B cell (primary cell): ENCODE measurements at regions not wholly inside any gene's neighbourhood (a gene's known extent, or its start where the extent isn't known, plus 50 kb on each side); places are given as distances from the start of the nearest gene placed in this dataset.

Experiments used
- ATAC-seq: fragments of 200-7000 bp; cut with Tn5 transposase; one replicate; pipeline ENCODE4 v1.10.0; 2021; ENCODE audit warnings: low read depth, mild to moderate bottlenecking, moderate number of reproducible peaks, moderate library complexity
- CTCF ChIA-PET: fragments of 350-600 bp; sonication (Branson Sonifier 250); formaldehyde crosslinking; loops from one replicate; lab custom pipeline; 2021; ENCODE audit warnings: antibody characterized with exemption, inconsistent platforms; lab: Charles Lee
- POLR2A ChIA-PET: fragments of 350-600 bp; sonication (Branson Sonifier 250); formaldehyde crosslinking; loops from one replicate; lab custom pipeline; 2021; ENCODE audit warnings: antibody characterized with exemption; lab: Charles Lee
- DNase-seq: peaks from one replicate; pipeline ENCODE4 v3.0.0; 2013
- H2AFZ ChIP-seq: 2 replicates; pipeline ENCODE4 v1.6.1; 2012; ENCODE audit warnings: mild to moderate bottlenecking, low read depth, low read length; ENCODE audit not compliant: insufficient read depth, poor library complexity, severe bottlenecking
- H3K27ac ChIP-seq, 2 donors: 1 replicate in 1 of 2; 2 replicates in 1 of 2; pipeline ENCODE4 v1.5.1; 2012 to 2013; ENCODE audit warnings: low read length in 2 of 2, mild to moderate bottlenecking in 2 of 2, moderate library complexity in 1 of 2
- H3K27me3 ChIP-seq, 4 experiments: fragments of 200-600 bp in 1 of 4; sonication (generic) in 1 of 4; replicated peaks in 1 of 4; 1 replicate in 2 of 4; 2 replicates in 2 of 4; pipeline versions ENCODE4 v1.6.1 to v1.7.0; 2013 to 2016; ENCODE audit warnings: low read length in 3 of 4, mild to moderate bottlenecking in 2 of 4, mixed read lengths in 1 of 4, moderate library complexity in 1 of 4; ENCODE audit not compliant: insufficient read depth in 4 of 4, control insufficient read depth in 3 of 4; ENCODE audit errors: control extremely low read depth in 1 of 4
- H3K36me3 ChIP-seq, 2 experiments: replicated peaks in 1 of 2; 1 replicate in 1 of 2; 2 replicates in 1 of 2; pipeline versions ENCODE4 v1.6.1 to v1.7.1; 2013; ENCODE audit warnings: low read length in 1 of 2; ENCODE audit not compliant: insufficient read depth in 2 of 2, control insufficient read depth in 1 of 2; ENCODE audit errors: control extremely low read depth in 1 of 2, extremely low read depth in 1 of 2
- H3K4me1 ChIP-seq, 2 donors: fragments of 200-600 bp in 1 of 2; sonication (generic) in 1 of 2; 1 replicate in 1 of 2; 2 replicates in 1 of 2; pipeline versions ENCODE4 v1.5.1 to v1.6.1; 2013 to 2017; ENCODE audit warnings: low read length in 2 of 2; ENCODE audit not compliant: control insufficient read depth in 2 of 2, insufficient read depth in 2 of 2
- H3K4me2 ChIP-seq: replicated peaks from 2 replicates; pipeline ENCODE3; 2012; ENCODE audit warnings: mild to moderate bottlenecking, low read depth, low read length; ENCODE audit not compliant: poor library complexity, severe bottlenecking
- H3K4me3 ChIP-seq, 5 experiments: fragments of 200-600 bp in 1 of 5; sonication (generic) in 1 of 5; 1 replicate in 3 of 5; 2 replicates in 2 of 5; pipeline versions ENCODE4 v1.5.1 to v1.7.0; 2011 to 2016; ENCODE audit warnings: low read length in 4 of 5, mild to moderate bottlenecking in 4 of 5, low read depth in 2 of 5, control low read depth in 1 of 5, moderate library complexity in 1 of 5; ENCODE audit not compliant: insufficient read depth in 1 of 5; ENCODE audit errors: control extremely low read depth in 1 of 5, extremely low read depth in 1 of 5
- H3K79me2 ChIP-seq: fragments of 200-600 bp; sonication (generic); one replicate; pipeline ENCODE4 v1.6.0; 2016; ENCODE audit warnings: low read length; ENCODE audit not compliant: control insufficient read depth, insufficient read depth
- H3K9ac ChIP-seq: fragments of 200-600 bp; sonication (generic); 2 replicates; pipeline ENCODE4 v1.6.1; 2017; ENCODE audit warnings: mild to moderate bottlenecking, low read length, moderate library complexity
- H3K9me3 ChIP-seq, 3 donors: one replicate each; pipeline versions ENCODE4 v1.6.1 to v1.7.1; 2013; ENCODE audit warnings: low read length in 2 of 3; ENCODE audit not compliant: control insufficient read depth in 2 of 3, insufficient read depth in 1 of 3; ENCODE audit errors: control extremely low read depth in 1 of 3
- H4K20me1 ChIP-seq: 2 replicates; pipeline ENCODE4 v1.6.0; 2012; ENCODE audit warnings: mild to moderate bottlenecking, low read length; ENCODE audit not compliant: insufficient read depth, control insufficient read depth, poor library complexity, severe bottlenecking
- H3K27ac Mint-ChIP-seq: one replicate; pipeline ENCODE4 v1.8.0; 2021; ENCODE audit warnings: mixed read lengths
- H3K27me3 Mint-ChIP-seq: one replicate; pipeline ENCODE4 v1.8.0; 2021; ENCODE audit warnings: mixed read lengths
- H3K4me1 Mint-ChIP-seq: one replicate; pipeline ENCODE4 v1.8.0; 2021; ENCODE audit warnings: mixed read lengths
- H3K4me3 Mint-ChIP-seq: one replicate; pipeline ENCODE4 v1.8.0; 2021; ENCODE audit warnings: mixed read lengths
- H3K9me3 Mint-ChIP-seq: one replicate; pipeline ENCODE4 v1.8.0; 2022; ENCODE audit warnings: mixed read lengths; ENCODE audit not compliant: insufficient read depth
- EZH2 ChIP-seq: IDR thresholded peaks from 2 replicates; pipeline ENCODE4 v1.6.1; 2012; ENCODE audit warnings: borderline replicate concordance, low read depth, mild to moderate bottlenecking, moderate library complexity, low read length; ENCODE audit not compliant: insufficient read depth, poor library complexity, severe bottlenecking
- WGBS: methylation state at CpG from one replicate; pipeline ENCODE4 v1.1.5; 2013; ENCODE audit warnings: missing lambda C conversion rate; ENCODE audit not compliant: insufficient coverage; 5-methylcytosine and 5-hydroxymethylcytosine counted together
- intact Hi-C: fragments of 100-400 bp; cut with micrococcal nuclease; formaldehyde crosslinking; loops from one replicate; pipeline ENCODE4 v1.10.0; 2022
- TF ChIP-seq, protein P1 (sequence below): fragments of 200-600 bp; IDR thresholded peaks from one replicate; pipeline ENCODE4 v1.8.0; 2022; ENCODE audit warnings: antibody characterized with exemption, mild to moderate bottlenecking

DNA sequence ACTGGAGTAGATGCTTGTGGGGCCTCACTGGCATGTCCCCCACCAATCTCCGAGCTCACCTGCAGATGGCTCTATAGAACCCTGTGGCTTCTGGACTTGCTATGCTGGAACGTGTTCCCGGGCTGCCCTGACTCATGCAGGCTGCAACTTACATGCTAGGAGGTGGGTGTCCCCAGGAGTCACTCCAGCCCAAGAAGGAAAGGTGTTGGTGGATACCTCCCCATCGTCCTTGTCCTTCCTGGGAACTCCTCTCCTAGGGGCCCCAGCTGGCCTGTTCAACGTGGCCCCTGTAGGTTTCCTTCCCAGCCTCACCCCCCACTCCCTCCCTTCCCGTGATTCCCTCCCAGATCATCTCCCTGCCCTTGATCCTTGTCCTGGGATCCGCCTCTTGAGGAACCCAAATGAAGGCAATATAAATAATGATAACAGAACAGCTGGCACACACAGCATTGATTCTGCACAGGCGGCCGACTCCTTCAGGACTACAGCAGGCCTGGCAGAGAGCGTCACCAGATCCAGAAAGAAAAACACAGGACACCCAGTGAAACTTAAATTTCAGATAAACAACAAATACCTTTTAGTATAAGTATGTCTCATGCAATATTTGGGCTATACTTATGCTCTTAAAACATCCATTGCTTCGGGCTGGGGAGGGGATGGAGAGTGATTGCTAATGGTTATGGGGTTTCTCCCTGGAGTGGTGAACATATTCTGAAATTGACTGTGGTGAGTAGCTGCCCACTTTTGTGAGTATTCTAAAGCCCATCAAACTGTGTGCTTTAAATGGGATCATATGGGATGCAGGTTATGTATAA lies 221.1 kb upstream of the GSE1 start:
- H3K27ac ChIP-seq = no peak overlapping the region
- ATAC-seq = no peak
- intact Hi-C loops = loop anchor here (10.0 kb wide), 1 partner anchor 87 kb away; no protein-coding TSS in a partner anchor
- no peaks in the 10 kb centered on the region for H4K20me1 ChIP-seq
- H3K4me2 ChIP-seq = no peak overlapping the region
- no peak for DNase-seq
- H3K9me3 Mint-ChIP-seq = no peaks in the 10 kb centered on the region
- POLR2A ChIA-PET = no interaction called here
- H2AFZ ChIP-seq = no peak overlapping the region
- H3K4me3 ChIP-seq = no peak overlapping the region
- WGBS = 81% methylated on average over 7 of the region's 11 CpGs
- H3K9ac ChIP-seq = no peak overlapping the region
- H3K79me2 ChIP-seq = no peaks in the 10 kb centered on the region
- H3K9me3 ChIP-seq = no peaks in the 10 kb centered on the region
- H3K4me3 Mint-ChIP-seq = no peak overlapping the region
- CTCF ChIA-PET = interaction anchor here (1.0 to 5.0 kb wide), 6 partner anchors 13 to 223 kb away, joined by 3 to 35 read pairs (median 4); partner anchors contain the start of gene GSE1
- no peaks in the 10 kb centered on the region for H3K4me1 Mint-ChIP-seq
- H3K27ac Mint-ChIP-seq = no peak overlapping the region
- H3K4me1 ChIP-seq = no peaks in the 10 kb centered on the region
- TF ChIP-seq, protein P1, sequence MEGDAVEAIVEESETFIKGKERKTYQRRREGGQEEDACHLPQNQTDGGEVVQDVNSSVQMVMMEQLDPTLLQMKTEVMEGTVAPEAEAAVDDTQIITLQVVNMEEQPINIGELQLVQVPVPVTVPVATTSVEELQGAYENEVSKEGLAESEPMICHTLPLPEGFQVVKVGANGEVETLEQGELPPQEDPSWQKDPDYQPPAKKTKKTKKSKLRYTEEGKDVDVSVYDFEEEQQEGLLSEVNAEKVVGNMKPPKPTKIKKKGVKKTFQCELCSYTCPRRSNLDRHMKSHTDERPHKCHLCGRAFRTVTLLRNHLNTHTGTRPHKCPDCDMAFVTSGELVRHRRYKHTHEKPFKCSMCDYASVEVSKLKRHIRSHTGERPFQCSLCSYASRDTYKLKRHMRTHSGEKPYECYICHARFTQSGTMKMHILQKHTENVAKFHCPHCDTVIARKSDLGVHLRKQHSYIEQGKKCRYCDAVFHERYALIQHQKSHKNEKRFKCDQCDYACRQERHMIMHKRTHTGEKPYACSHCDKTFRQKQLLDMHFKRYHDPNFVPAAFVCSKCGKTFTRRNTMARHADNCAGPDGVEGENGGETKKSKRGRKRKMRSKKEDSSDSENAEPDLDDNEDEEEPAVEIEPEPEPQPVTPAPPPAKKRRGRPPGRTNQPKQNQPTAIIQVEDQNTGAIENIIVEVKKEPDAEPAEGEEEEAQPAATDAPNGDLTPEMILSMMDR = no peak
- TF ChIP-seq EZH2 = no peak
- H3K27me3 ChIP-seq = peaks cover 0 to 5% (median 2%) of the 10 kb centered on the region in 4 experiments
- H3K36me3 ChIP-seq = no peaks in the 10 kb centered on the region
- H3K27me3 Mint-ChIP-seq = peaks cover 24% of the 10 kb centered on the region
